Astrocyte (in vitro differentiated cells and primary cell): ENCODE measurements at regions not wholly inside any gene's neighbourhood (a gene's known extent, or its start where the extent isn't known, plus 50 kb on each side); places are given as distances from the start of the nearest gene placed in this dataset.
"Not testable (repeated sequence)": the region's sequence is repeated elsewhere in the genome, so short reads cannot be mapped to it uniquely, and the experiment has no call there.

Experiments
- CTCF ChIP-seq: IDR thresholded peaks from 2 replicates; pipeline ENCODE4 v1.5.1; 2011; ENCODE audit warnings: low read depth, mild to moderate bottlenecking, inconsistent platforms, low read length, moderate library complexity; ENCODE audit not compliant: insufficient read depth
- EZH2 ChIP-seq: IDR thresholded peaks from 2 replicates; pipeline ENCODE4 v1.6.1; 2012; ENCODE audit warnings: mild to moderate bottlenecking, low read length, inconsistent platforms; ENCODE audit not compliant: insufficient read depth

GRCh38 chr11:95410707-95411106, 179.7 kb upstream of the SESN3 start:
- TF ChIP-seq CTCF, EZH2: not testable (repeated sequence)
